ENCODE measurements at regions not wholly inside any gene's neighbourhood (a gene's known extent, or its start where the extent isn't known, plus 50 kb on each side); places are given as distances from the start of the nearest gene placed in this dataset.

- no peak for TF ChIP-seq CTCF (IDR thresholded peaks at IDR 0.05; ENCODE audit: low read depth, low read length, poor library complexity, severe bottlenecking)
- TF ChIP-seq EZH2phosphoT487 (IDR thresholded peaks at IDR 0.05; ENCODE audit: borderline replicate concordance, low read length) = no peak
Observed at GRCh38 chr12:58995666-58996363, 75.5 kb upstream of the LRIG3 start.
